ENCODE measurements at regions not wholly inside any gene's neighbourhood (a gene's known extent, or its start where the extent isn't known, plus 50 kb on each side); places are given as distances from the start of the nearest gene placed in this dataset.

GRCh38 chr5:84688566-84688965 lies 303.9 kb upstream of the EDIL3 start:
- DNase-seq (ENCODE audit: low read depth) = peak; percentile 90

GRCh38 chr5:84685121-84685894 lies 300.6 kb upstream of the EDIL3 start:
- no peak for DNase-seq (ENCODE audit: low read depth)

- DNase-seq (ENCODE audit: low read depth) = no peak
These were observed 298.9 kb upstream of the EDIL3 start for GRCh38 chr5:84683594-84683993.

DNA sequence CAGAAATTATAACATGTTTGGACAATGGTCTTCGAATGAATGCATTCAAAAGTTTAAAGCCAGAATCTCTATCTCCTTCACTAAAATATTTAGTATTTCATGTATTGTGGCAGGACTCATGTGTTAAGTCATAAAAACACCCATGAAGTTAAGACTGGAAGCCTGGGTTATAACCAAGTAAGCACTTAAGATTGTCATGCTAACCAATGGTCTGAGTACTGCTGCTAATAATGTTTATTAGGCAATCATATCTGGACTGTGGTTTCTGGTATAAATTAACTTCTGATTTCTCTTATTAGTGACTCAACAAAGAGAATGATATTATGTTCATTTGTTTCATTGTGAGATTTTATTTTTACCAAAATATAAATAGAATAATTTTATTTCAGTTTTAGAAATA lies 297.9 kb upstream of the EDIL3 start:
- DNase-seq (ENCODE audit: low read depth) = no peak

DNA sequence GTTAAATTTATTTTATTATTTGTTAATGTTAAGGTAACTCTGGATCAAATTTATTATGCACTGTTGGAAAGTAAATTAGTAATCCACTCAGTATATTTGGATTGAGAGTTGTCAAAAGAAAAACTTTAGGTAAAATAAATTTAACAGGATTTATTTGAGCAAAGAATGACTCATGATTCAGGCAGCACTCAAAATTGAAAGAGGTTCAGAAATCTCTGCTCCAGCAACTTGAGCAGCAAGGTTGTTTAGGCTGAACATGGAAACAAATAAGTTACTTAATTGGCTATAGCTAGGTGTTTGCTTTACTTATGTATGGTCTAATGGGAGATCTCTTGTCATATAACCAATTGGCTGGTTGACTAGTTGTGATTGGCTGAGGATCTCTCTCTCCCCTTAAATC lies 296.2 kb upstream of the EDIL3 start:
- no peak for DNase-seq (ENCODE audit: low read depth)

DNA sequence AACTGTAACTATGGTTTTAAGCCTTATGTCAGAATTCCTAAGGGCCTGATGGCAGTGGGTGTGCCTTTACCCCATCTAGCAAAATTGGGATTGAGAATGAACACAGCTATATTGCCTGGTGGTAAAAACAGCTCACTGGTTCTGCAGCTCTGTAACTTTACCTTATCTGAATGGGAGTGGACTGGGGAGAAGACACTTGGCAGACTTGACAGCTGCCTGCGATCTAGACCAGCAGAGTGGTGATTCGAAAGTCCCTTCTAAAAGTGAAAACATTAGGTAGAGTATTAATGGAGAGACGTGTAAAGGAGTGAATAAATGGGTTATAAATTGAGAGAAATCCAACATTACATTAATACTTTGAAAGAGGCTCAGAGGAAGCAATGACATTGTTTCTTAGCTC lies 289.1 kb upstream of the EDIL3 start:
- DNase-seq (ENCODE audit: low read depth) = peak; percentile 19

DNA sequence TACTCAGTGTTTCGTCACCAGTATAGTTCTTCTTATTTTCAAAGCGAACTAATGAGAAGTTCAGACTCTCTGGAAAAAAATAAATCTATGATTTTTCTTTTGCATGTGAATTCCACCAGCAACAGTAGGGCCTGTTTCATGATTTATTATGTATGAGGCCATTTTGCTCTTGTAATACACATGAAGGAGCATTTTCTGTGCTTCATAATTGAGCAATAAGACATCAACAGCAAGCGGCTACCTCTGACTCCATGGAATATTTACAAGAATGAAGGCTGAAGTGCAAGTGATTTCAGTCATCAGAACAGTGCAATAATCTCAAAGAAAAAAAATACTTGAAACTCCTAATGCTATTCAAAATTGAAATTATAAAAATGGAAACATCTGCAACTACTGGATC lies 282.9 kb upstream of the EDIL3 start:
- no peak for DNase-seq (ENCODE audit: low read depth)

DNA sequence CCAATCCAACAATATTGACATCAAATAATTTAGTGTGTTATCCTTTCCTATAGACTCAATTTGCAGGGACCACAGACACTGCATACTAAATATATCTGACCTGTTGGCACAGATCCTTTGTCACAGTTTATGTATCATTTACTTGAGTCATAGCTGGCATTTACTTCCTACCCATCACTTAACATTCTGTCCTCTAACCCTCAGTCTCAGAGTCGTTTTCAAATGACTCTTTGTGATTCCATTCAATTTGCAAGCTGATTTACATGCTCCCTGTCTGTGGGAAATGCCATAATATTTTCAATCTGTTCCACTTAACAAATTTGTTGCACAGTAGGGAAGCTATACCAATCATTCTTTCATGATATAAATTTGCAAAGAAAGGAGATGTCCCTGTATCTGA lies 265.7 kb upstream of the EDIL3 start:
- no peak for DNase-seq (ENCODE audit: low read depth)

DNA sequence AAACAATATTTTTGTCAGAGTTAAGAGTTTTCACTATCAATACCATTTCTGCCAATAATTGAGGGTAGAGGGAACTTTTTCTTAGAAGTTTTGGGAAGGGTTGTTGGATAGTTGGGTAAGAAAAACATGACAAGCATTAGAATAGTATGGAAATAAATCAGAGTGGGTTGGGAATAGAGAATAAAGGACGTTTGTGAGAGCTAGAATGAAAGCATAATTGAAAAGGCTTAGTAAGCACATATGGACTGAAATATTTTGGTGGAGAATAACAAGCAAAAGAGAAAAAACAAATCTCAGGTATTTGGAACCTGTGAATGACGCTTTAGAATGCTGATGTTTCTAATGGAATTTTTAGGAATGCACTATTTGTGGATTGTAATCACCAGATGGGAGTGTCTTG lies 262.9 kb upstream of the EDIL3 start:
- no peak for DNase-seq (ENCODE audit: low read depth)

DNA sequence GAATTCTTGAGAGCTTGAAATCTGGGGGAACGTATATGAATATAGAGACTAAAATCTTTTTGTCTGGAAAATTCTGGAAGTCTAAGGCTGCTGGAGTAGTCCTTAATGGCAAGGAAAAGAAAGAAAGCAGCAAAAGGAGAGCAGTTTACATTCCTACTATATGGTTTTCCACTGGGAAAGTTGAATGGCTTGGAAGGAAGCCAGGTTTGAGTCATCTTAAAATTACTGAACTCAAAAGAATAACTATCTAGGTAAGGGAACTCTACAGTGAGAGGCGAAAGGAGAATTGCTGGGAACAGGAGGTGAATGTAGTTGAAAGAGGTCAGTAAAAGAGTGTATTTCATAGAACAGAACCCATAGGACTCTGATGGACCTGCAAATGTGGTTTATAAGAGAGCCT lies 258.1 kb upstream of the EDIL3 start:
- peak; percentile 24 for DNase-seq (ENCODE audit: low read depth)

DNA sequence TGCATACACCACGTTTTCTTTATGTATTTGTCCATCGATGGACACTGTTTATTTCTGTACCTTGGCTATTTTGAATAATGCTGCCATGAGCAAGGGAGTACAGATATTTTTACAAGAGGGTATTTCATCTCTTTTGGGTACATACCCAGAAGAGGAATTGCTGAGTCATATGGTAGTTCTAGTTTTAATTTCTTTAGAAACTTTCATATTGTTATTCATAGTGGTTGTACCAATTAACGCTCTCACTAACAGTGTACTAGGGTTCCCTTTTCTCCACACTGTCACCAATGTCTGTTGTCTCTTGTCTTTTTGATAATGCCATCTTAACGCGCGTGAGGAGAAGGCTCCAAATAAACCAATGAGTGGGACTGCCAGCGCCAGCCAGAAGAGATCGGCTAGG lies 257.6 kb upstream of the EDIL3 start:
- no peak for DNase-seq (ENCODE audit: low read depth)

DNA sequence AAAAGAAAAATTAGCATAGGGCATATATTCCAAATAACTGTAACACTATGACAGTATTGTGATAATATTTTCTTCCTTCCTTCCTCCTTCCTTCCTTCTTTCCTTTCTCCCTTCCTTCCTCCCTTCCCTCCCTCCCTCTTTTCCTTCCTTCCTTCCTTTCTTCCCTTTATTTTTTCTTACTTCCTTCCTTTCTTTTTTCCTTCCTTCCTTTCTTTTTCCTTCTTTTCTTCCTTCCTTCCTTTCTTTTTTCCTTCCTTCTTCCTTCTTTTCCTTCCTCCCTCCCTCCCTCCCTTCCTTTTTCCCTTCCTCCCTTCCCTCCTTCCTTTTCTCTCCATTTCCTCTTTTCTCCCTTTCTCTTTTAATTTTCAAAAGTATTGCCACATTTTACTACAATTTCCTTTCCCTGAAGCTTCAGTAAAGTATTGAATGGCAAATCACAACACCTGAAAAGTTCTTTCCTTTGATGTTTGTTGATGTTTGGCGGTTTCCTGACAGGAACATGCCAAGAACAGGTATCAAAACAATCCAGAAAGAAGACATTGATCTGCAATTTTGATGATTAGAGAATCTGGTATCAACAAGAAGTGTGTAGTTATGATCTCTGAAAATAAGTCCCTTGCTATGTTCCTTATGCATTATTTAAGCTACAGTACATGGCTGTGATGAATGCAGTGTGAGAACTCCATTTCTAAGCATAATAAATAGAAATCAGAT lies 253.1 kb upstream of the EDIL3 start:
- no peak for DNase-seq (ENCODE audit: low read depth)

DNA sequence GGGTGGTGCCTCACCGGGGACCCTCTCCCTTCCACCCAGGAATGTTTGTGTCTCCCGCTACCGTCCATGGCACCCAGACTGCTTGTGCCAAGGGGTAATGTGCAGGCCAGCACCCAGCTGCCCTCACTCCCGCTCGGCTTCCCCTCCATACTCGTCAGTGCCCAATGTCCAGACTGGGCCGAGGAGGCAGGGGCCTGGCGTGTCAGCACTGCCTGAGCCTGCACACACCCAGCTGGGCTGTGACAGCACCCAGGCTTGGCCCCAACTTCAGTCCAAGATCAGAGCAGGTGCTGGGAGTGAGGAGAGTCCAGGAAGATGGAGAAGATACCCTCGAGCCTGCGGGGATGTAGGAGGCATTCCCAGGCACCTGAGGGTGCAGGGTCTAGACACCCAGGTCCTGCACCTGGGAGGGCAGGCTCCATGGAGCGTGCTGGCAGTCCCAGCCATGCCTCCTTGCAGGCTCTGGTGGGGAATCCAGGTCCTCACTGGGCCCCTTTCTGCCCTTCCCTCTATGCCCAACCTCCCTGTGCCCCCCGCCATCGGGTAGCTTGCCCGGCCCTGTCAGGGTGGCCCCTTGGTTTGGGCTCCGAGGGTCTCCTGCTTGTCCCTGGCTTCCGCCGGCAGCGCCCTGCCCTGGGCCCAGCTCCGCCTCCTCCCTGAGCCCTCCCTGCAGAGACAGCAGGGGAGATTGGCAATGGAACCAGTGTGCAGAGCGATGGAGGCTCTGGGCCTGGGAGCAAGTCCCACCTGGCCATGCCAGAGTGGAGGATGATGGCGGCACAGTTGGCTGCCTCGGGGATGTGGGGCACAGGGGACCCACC lies 250.8 kb upstream of the EDIL3 start:
- no peak for DNase-seq (ENCODE audit: low read depth)

- no peak for DNase-seq (ENCODE audit: low read depth)
These were observed 249.6 kb upstream of the EDIL3 start for GRCh38 chr5:84634256-84634655.

DNA sequence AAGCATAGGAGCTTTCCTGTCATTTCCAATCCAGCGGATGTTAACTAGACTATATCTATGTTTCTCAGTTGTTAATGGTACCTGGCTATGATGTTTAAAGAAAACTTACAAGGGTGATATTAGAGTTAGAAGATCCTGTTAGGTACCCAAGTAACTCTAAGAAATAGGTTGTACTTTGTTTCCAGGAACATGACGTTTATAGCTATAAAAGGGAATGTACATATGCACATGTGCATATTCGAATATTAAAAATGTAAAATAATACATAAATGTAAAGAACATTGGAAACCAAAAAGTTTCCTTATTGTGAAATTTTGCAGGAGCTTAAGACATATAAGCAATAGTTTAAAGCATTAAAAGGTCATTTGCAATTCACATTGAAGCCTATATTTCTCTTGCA lies 247.7 kb upstream of the EDIL3 start:
- no peak for DNase-seq (ENCODE audit: low read depth)

DNA sequence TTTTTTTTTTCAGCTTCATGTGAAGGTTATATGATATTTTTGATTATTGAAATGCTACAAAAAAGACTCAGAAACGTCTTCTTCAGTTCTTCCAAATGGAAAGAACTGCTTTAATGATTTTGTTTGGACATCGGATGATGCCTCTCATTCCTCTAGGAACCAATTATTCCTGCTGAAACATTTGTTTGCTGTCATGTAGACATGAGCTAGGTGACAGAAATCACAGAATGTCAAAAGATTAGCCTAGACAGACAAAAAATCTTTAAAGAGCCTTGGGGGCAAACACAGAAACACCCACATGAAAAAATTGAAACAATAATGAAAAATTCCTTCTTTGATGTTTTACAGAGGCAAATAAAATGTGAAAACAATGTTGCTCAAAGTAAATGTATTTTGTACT lies 244.2 kb upstream of the EDIL3 start:
- DNase-seq (ENCODE audit: low read depth) = no peak

GRCh38 chr5:84623019-84623418 lies 238.3 kb upstream of the EDIL3 start:
- no peak for DNase-seq (ENCODE audit: low read depth)

DNA sequence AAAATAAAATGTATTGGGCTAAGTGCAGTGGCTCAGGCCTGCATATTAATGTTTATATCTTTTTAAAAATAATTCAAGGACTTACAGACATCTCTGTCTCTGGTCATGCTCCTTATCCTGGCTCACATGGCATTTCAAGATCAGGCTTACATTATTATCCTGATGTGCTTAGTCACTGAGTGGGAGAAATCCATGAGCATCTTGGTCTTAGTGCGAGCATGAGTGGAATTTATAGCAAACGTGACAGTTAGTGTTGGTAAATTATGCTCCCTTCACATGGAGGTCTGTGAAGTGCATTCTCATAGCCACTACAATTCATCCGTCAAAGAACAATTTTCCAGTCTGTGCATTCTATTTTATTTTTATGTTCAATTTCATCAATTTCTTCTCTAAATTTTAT lies 237.8 kb upstream of the EDIL3 start:
- no peak for DNase-seq (ENCODE audit: low read depth)

DNA sequence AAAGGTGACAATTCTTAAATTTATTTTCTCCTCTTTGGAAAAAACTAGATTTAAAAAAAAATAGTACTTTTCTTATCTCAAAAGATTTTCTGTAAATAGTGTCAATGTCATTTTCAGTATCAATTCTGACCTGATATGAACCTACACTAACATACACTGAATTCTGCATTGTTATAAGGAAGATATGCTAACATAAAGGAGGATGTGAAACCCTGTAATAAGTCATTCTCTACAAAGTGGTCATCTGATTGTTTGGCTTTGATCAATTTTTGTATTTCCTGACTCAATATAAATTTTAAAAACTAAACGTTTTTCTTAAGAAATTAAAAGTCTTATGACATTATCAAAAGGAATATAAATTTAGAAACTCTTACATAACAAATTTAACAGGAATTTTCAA lies 233.6 kb upstream of the EDIL3 start:
- no peak for DNase-seq (ENCODE audit: low read depth)

- peak; percentile 89 for DNase-seq (ENCODE audit: low read depth)
These were observed 230.2 kb upstream of the EDIL3 start for GRCh38 chr5:84614906-84615305.

GRCh38 chr5:84606784-84607183 lies 222.1 kb upstream of the EDIL3 start:
- DNase-seq (ENCODE audit: low read depth) = no peak

GRCh38 chr5:84605241-84605640 lies 220.6 kb upstream of the EDIL3 start:
- DNase-seq (ENCODE audit: low read depth) = peak; percentile 37
